ENCODE measurements at regions not wholly inside any gene's neighbourhood (a gene's known extent, or its start where the extent isn't known, plus 50 kb on each side); places are given as distances from the start of the nearest gene placed in this dataset.
A peak's percentile ranks its signal among the peaks of the same experiment; 100 is the strongest.

DNA sequence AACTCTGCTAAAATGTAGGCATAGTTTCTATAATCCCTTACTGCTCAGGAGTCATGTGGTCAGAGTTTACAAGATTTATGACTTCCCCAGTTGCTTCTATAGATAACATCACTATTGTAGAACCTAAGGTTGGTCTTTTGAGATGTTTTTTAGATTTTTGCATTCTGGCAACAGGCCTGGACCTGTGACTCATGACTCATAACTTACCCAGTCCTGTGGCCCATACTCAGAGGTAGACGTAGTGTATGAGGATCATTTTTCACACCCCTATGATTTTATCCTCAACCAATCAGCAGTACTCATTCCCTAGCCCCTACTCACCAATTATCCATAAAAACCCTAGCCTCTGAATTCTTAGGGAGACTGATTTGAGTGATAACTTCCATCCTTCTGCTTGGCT, 384.4 kb upstream of the DDI1 start:
- TF ChIP-seq EZH2 (IDR thresholded peaks at IDR 0.05; ENCODE audit: low read length, unreplicated experiment), result no peak
- TF ChIP-seq CTCF (conservative IDR thresholded peaks at IDR 0.05; ENCODE audit: low read depth, low read length), result no peak
- TF ChIP-seq EZH2phosphoT487 (IDR thresholded peaks at IDR 0.05; ENCODE audit: borderline replicate concordance, low read length), result no peak
- H3K9me2 ChIP-seq (replicated peaks; ENCODE audit: low read length), result no peaks in the 10 kb centered on the region
- no peak overlapping the region for H3K27ac ChIP-seq (ENCODE audit: low read length)
- intact Hi-C loops (cut with micrococcal nuclease), result no loop called here
- ATAC-seq (no peak), DNase-seq (peak; percentile 52)
- H3K4me1 ChIP-seq (ENCODE audit: insufficient read depth, low read length), result no peaks in the 10 kb centered on the region
- H3K4me2 ChIP-seq (ENCODE audit: low read length), result no peak overlapping the region
- H3K27me3 ChIP-seq (ENCODE audit: low read length), result no peaks in the 10 kb centered on the region
- CTCF ChIA-PET, result no interaction called here
- no peak overlapping the region for H2AFZ ChIP-seq (ENCODE audit: low read length)
- H3F3A ChIP-seq (ENCODE audit: low read length, unreplicated experiment), result no peaks in the 10 kb centered on the region
- no peak overlapping the region for H3K9ac ChIP-seq (ENCODE audit: low read length)
- POLR2A ChIA-PET (ENCODE audit: unreplicated experiment), result no interaction called here
- no peaks in the 10 kb centered on the region for H4K20me1 ChIP-seq (ENCODE audit: low read length)
- no TSS peak for BruUV-seq (replicated peaks)
- H3K79me2 ChIP-seq (ENCODE audit: low read length), result no peaks in the 10 kb centered on the region
- no peaks in the 10 kb centered on the region for H3K9me3 ChIP-seq (ENCODE audit: low read length)
- no peaks in the 10 kb centered on the region for H3K36me3 ChIP-seq (ENCODE audit: low read depth, low read length)
- no peak overlapping the region for H3K4me3 ChIP-seq (ENCODE audit: low read length)

DNA sequence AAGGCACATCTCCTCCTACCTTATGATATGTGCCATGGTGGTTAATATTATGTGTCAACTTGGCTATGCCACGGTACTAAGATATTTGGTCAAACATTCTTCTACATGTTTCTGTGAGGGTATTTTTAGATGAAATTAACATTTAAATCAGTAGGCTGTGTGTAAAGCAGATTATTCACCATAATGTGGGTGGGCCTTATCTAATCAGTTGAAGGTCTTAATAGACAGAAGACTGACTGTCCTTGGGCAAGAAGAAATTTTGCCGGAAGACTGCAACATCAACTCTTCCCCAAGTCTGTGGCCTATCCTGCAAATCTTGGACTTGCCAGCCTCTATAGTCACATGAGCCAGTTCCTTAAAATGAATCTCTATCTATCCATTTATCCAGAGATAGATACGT, 380.1 kb upstream of the DDI1 start:
- H3K79me2 ChIP-seq (ENCODE audit: low read length), result no peaks in the 10 kb centered on the region
- H3K4me3 ChIP-seq (ENCODE audit: low read length), result no peak overlapping the region
- no peak overlapping the region for H3K27ac ChIP-seq (ENCODE audit: low read length)
- POLR2A ChIA-PET (ENCODE audit: unreplicated experiment), result no interaction called here
- DNase-seq, result no peak
- no peaks in the 10 kb centered on the region for H3K4me1 ChIP-seq (ENCODE audit: insufficient read depth, low read length)
- no peak overlapping the region for H3K9ac ChIP-seq (ENCODE audit: low read length)
- H3F3A ChIP-seq (ENCODE audit: low read length, unreplicated experiment), result no peaks in the 10 kb centered on the region
- no peak for TF ChIP-seq EZH2phosphoT487 (IDR thresholded peaks at IDR 0.05; ENCODE audit: borderline replicate concordance, low read length)
- TF ChIP-seq CTCF (conservative IDR thresholded peaks at IDR 0.05; ENCODE audit: low read depth, low read length), result no peak
- no peak for TF ChIP-seq EZH2 (IDR thresholded peaks at IDR 0.05; ENCODE audit: low read length, unreplicated experiment)
- intact Hi-C loops (cut with micrococcal nuclease), result no loop called here
- no peak for ATAC-seq
- H3K4me2 ChIP-seq (ENCODE audit: low read length), result no peak overlapping the region
- no peaks in the 10 kb centered on the region for H3K36me3 ChIP-seq (ENCODE audit: low read depth, low read length)
- H3K27me3 ChIP-seq (ENCODE audit: low read length), result no peaks in the 10 kb centered on the region
- H2AFZ ChIP-seq (ENCODE audit: low read length), result no peak overlapping the region
- no peaks in the 10 kb centered on the region for H4K20me1 ChIP-seq (ENCODE audit: low read length)
- H3K9me3 ChIP-seq (ENCODE audit: low read length), result no peaks in the 10 kb centered on the region
- no peaks in the 10 kb centered on the region for H3K9me2 ChIP-seq (replicated peaks; ENCODE audit: low read length)
- BruUV-seq (replicated peaks), result no TSS peak
- CTCF ChIA-PET, result no interaction called here

GRCh38 chr11:103659206-103659618, 377.2 kb upstream of the DDI1 start:
- POLR2A ChIA-PET (ENCODE audit: unreplicated experiment), result no interaction called here
- H3K27ac ChIP-seq (ENCODE audit: low read length), result no peak overlapping the region
- no TSS peak for BruUV-seq (replicated peaks)
- no peaks in the 10 kb centered on the region for H3K4me1 ChIP-seq (ENCODE audit: insufficient read depth, low read length)
- no peak overlapping the region for H2AFZ ChIP-seq (ENCODE audit: low read length)
- TF ChIP-seq EZH2phosphoT487 (IDR thresholded peaks at IDR 0.05; ENCODE audit: borderline replicate concordance, low read length) (no peak), CTCF (conservative IDR thresholded peaks at IDR 0.05; ENCODE audit: low read depth, low read length) (peak; percentile 60; the same call in 1 of the 2 replicates)
- no peak overlapping the region for H3K9ac ChIP-seq (ENCODE audit: low read length)
- H3K4me2 ChIP-seq (ENCODE audit: low read length), result no peak overlapping the region
- H3K79me2 ChIP-seq (ENCODE audit: low read length), result no peaks in the 10 kb centered on the region
- no peaks in the 10 kb centered on the region for H4K20me1 ChIP-seq (ENCODE audit: low read length)
- intact Hi-C loops (cut with micrococcal nuclease), result no loop called here
- peak; percentile 75 for ATAC-seq
- no peaks in the 10 kb centered on the region for H3K36me3 ChIP-seq (ENCODE audit: low read depth, low read length)
- DNase-seq, result peak; percentile 41
- CTCF ChIA-PET, result no interaction called here
- no peak overlapping the region for H3K4me3 ChIP-seq (ENCODE audit: low read length)
- no peaks in the 10 kb centered on the region for H3F3A ChIP-seq (ENCODE audit: low read length, unreplicated experiment)
- no peaks in the 10 kb centered on the region for H3K27me3 ChIP-seq (ENCODE audit: low read length)
- no peaks in the 10 kb centered on the region for H3K9me3 ChIP-seq (ENCODE audit: low read length)
- H3K9me2 ChIP-seq (replicated peaks; ENCODE audit: low read length), result no peaks in the 10 kb centered on the region
